ENCODE measurements at regions not wholly inside any gene's neighbourhood (a gene's known extent, or its start where the extent isn't known, plus 50 kb on each side); places are given as distances from the start of the nearest gene placed in this dataset.
"Not testable (repeated sequence)": the region's sequence is repeated elsewhere in the genome, so short reads cannot be mapped to it uniquely, and the experiment has no call there.

DNA sequence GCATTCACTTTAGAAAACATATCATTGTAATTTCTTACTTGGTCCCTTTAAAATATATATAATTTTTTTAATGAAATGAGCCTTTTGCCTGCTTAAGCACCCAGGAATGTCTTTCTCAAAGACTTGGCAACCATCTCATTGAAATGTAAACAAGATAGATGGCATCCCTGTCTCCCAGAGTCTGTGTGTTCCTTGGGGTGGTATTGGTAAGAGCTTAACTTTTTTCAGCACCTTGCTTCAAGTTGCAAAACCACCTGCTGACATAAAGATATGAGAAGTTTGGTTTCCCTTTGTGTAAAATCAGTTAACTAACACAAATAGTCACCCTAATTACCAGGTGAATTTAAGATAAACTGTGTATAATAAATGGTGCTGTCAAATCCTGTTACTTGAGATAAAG, 266.9 kb downstream of the DSC3 start:
- TF ChIP-seq, protein P1, sequence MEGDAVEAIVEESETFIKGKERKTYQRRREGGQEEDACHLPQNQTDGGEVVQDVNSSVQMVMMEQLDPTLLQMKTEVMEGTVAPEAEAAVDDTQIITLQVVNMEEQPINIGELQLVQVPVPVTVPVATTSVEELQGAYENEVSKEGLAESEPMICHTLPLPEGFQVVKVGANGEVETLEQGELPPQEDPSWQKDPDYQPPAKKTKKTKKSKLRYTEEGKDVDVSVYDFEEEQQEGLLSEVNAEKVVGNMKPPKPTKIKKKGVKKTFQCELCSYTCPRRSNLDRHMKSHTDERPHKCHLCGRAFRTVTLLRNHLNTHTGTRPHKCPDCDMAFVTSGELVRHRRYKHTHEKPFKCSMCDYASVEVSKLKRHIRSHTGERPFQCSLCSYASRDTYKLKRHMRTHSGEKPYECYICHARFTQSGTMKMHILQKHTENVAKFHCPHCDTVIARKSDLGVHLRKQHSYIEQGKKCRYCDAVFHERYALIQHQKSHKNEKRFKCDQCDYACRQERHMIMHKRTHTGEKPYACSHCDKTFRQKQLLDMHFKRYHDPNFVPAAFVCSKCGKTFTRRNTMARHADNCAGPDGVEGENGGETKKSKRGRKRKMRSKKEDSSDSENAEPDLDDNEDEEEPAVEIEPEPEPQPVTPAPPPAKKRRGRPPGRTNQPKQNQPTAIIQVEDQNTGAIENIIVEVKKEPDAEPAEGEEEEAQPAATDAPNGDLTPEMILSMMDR (IDR thresholded peaks at IDR 0.05; ENCODE audit: unreplicated experiment): no peak
- H3K4me1 Mint-ChIP-seq (ENCODE audit: insufficient read depth, unreplicated experiment): no peaks in the 10 kb centered on the region
- CTCF ChIA-PET: interaction anchor here (0.9 kb wide), 1 partner anchor 9 kb away, joined by 3 read pairs; no protein-coding TSS in a partner anchor
- no TSS peak for BruUV-seq (replicated peaks)
- H3K27ac Mint-ChIP-seq (ENCODE audit: low read depth, unreplicated experiment): no peak overlapping the region
- peaks cover 11% of the 10 kb centered on the region for H3K27me3 Mint-ChIP-seq (ENCODE audit: insufficient read depth, unreplicated experiment)
- intact Hi-C loops (cut with micrococcal nuclease): no loop called here
- DNase-seq (ENCODE audit: unreplicated experiment): peak; percentile 1
- no peak overlapping the region for H3K4me3 Mint-ChIP-seq (ENCODE audit: unreplicated experiment)
- POLR2A ChIA-PET: interaction anchor here (2.4 kb wide), 1 partner anchor 10 kb away, joined by 9 read pairs; no protein-coding TSS in a partner anchor
- peaks cover 5% of the 10 kb centered on the region for H3K9me3 Mint-ChIP-seq (ENCODE audit: unreplicated experiment)
- no peaks in the 10 kb centered on the region for H3K36me3 Mint-ChIP-seq (ENCODE audit: insufficient read depth, unreplicated experiment)

DNA sequence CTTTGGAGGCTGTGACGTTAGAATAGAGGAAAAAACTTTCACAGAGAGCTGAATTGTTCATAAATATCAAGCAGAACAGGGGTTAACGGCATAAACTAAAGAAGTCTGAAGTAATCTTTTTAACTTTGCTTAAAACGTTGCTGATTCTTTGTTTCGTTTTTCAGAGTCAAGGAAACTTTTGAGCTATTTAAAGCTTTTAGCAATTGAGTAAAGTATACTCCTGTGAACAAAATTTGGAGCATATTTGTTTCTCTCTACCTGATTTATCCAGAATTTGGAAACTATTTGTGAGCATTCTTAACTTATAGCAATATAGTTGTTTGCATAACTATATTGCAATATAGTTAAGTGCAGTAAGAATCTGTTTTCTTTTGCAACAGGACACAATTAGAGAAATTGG, 270.4 kb downstream of the DSC3 start:
- ChIA-PET CTCF (interaction anchor here (0.8 kb wide), 1 partner anchor 431 kb away, joined by 3 read pairs; no protein-coding TSS in a partner anchor), POLR2A (interaction anchor here (0.7 kb wide), 1 partner anchor 863 kb away, joined by 3 read pairs; no protein-coding TSS in a partner anchor)
- peaks cover 11% of the 10 kb centered on the region for H3K27me3 Mint-ChIP-seq (ENCODE audit: insufficient read depth, unreplicated experiment)
- H3K4me3 Mint-ChIP-seq (ENCODE audit: unreplicated experiment); H3K36me3 Mint-ChIP-seq (ENCODE audit: insufficient read depth, unreplicated experiment); H3K4me1 Mint-ChIP-seq (ENCODE audit: insufficient read depth, unreplicated experiment); DNase-seq (ENCODE audit: unreplicated experiment); H3K9me3 Mint-ChIP-seq (ENCODE audit: unreplicated experiment); BruUV-seq (replicated peaks); H3K27ac Mint-ChIP-seq (ENCODE audit: low read depth, unreplicated experiment); intact Hi-C loops (cut with micrococcal nuclease): not testable (repeated sequence)

DNA sequence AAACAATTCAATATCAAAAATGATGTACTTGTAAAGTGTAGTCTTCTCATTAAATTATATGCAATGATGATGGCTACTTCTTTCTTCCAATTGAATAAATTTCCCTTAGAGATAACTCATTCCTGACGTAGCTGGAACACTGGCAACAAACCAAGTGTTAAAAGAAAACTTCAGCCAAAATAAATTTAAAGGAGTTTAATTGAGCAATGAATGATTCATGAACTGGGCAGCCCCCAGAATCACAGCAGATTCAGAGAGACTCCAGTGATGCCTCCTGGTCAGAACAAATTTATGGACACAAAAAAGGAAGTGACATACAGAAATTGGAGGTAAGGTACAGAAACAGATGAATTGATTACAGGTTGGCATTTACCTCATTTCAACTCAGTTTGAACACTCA, 276.5 kb downstream of the DSC3 start:
- H3K27me3 Mint-ChIP-seq (ENCODE audit: insufficient read depth, unreplicated experiment): no peaks in the 10 kb centered on the region
- H3K4me3 Mint-ChIP-seq (ENCODE audit: unreplicated experiment): no peak overlapping the region
- intact Hi-C loops (cut with micrococcal nuclease): no loop called here
- peak; percentile 74 for DNase-seq (ENCODE audit: unreplicated experiment)
- no peaks in the 10 kb centered on the region for H3K9me3 Mint-ChIP-seq (ENCODE audit: unreplicated experiment)
- no peaks in the 10 kb centered on the region for H3K36me3 Mint-ChIP-seq (ENCODE audit: insufficient read depth, unreplicated experiment)
- ChIA-PET POLR2A (interaction anchor here (0.9 to 2.3 kb wide), 2 partner anchors 9 to 15 kb away, joined by 3 to 9 read pairs; no protein-coding TSS in a partner anchor), CTCF (no interaction called here)
- H3K4me1 Mint-ChIP-seq (ENCODE audit: insufficient read depth, unreplicated experiment): no peaks in the 10 kb centered on the region
- H3K27ac Mint-ChIP-seq (ENCODE audit: low read depth, unreplicated experiment): no peak overlapping the region
- TF ChIP-seq, protein P1 (IDR thresholded peaks at IDR 0.05; ENCODE audit: unreplicated experiment): no peak
- no TSS peak for BruUV-seq (replicated peaks)

DNA sequence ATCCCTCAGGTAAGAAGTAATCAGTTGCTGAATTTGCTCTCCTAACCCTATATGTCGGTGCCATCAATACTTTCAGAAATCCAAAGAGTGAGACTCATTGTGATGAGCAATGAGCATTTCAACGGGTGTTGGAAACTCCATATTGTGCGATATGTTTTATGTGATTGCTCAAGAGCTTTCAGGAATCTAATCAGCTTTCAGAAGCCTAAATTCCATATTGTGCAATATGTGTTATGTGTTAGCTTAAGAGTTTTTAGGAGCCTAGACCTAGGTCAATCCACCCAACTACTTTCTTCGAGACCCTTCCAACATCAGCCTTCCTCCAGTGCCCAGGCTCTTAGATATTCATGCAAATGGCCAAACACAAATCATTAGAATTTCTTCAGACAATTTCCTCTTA, 277.3 kb downstream of the DSC3 start:
- TF ChIP-seq, protein P1 (IDR thresholded peaks at IDR 0.05; ENCODE audit: unreplicated experiment): no peak
- BruUV-seq (replicated peaks): no TSS peak
- Mint-ChIP-seq H3K27ac (ENCODE audit: low read depth, unreplicated experiment) (no peak overlapping the region), H3K9me3 (ENCODE audit: unreplicated experiment) (no peaks in the 10 kb centered on the region), H3K4me3 (ENCODE audit: unreplicated experiment) (no peak overlapping the region), H3K36me3 (ENCODE audit: insufficient read depth, unreplicated experiment) (no peaks in the 10 kb centered on the region), H3K27me3 (ENCODE audit: insufficient read depth, unreplicated experiment) (no peaks in the 10 kb centered on the region), H3K4me1 (ENCODE audit: insufficient read depth, unreplicated experiment) (no peaks in the 10 kb centered on the region)
- DNase-seq (ENCODE audit: unreplicated experiment): peak; percentile 27
- ChIA-PET POLR2A (interaction anchor here (2.3 kb wide), 1 partner anchor 10 kb away, joined by 9 read pairs; no protein-coding TSS in a partner anchor), CTCF (no interaction called here)
- intact Hi-C loops (cut with micrococcal nuclease): no loop called here

DNA sequence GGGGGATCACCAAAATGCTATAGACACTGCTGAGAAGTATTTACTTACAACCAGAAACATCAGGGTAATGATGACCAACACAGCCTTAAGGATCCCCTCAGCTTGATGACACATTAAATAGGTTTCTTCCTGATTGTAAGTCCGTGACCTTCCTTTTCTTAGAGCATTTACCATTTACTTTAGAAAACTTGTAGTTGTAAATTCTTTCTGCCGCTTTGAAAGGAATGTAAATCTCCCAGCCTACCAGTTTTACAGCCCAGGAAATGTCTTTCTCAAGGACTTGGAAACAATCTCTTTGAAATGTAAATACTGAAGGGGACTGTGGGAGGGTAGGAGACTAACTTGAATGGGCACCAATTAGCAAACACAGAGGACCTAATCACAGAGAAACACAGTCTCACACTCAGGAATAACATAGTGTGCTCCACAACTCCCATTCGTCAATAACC, 278.6 kb downstream of the DSC3 start:
- intact Hi-C loops (cut with micrococcal nuclease): no loop called here
- no peaks in the 10 kb centered on the region for H3K27me3 Mint-ChIP-seq (ENCODE audit: insufficient read depth, unreplicated experiment)
- no peak overlapping the region for H3K4me3 Mint-ChIP-seq (ENCODE audit: unreplicated experiment)
- POLR2A ChIA-PET: no interaction called here
- TF ChIP-seq, protein P1 (IDR thresholded peaks at IDR 0.05; ENCODE audit: unreplicated experiment): no peak
- DNase-seq (ENCODE audit: unreplicated experiment): no peak
- H3K36me3 Mint-ChIP-seq (ENCODE audit: insufficient read depth, unreplicated experiment): no peaks in the 10 kb centered on the region
- H3K4me1 Mint-ChIP-seq (ENCODE audit: insufficient read depth, unreplicated experiment): no peaks in the 10 kb centered on the region
- no TSS peak for BruUV-seq (replicated peaks)
- no peaks in the 10 kb centered on the region for H3K9me3 Mint-ChIP-seq (ENCODE audit: unreplicated experiment)
- no peak overlapping the region for H3K27ac Mint-ChIP-seq (ENCODE audit: low read depth, unreplicated experiment)
- CTCF ChIA-PET: no interaction called here

Measured in MCF 10A (cell line).